Left ventricle myocardium inferior (tissue), 1 donor: ENCODE measurements at regions not wholly inside any gene's neighbourhood (a gene's known extent, or its start where the extent isn't known, plus 50 kb on each side); places are given as distances from the start of the nearest gene placed in this dataset.

Experiments
- DNase-seq: peaks from one replicate; pipeline ENCODE4 v3.0.0-alpha.2; 2020
- H3K27ac ChIP-seq: fragments of 200-600 bp; replicated peaks from 2 replicates; pipeline ENCODE4 v1.8.0; 2021
- H3K27me3 ChIP-seq: fragments of 200-600 bp; 2 replicates; pipeline ENCODE4 v1.8.0; 2021; ENCODE audit warnings: low read depth
- H3K36me3 ChIP-seq: fragments of 200-600 bp; 2 replicates; pipeline ENCODE4 v1.8.0; 2021
- H3K4me1 ChIP-seq: fragments of 200-600 bp; 2 replicates; pipeline ENCODE4 v1.8.0; 2021
- H3K4me3 ChIP-seq: fragments of 200-600 bp; 2 replicates; pipeline ENCODE4 v1.8.0; 2021; ENCODE audit warnings: mild to moderate bottlenecking, moderate library complexity
- H3K9me3 ChIP-seq: fragments of 200-600 bp; replicated peaks from 2 replicates; pipeline ENCODE4 v1.8.0; 2021
- intact Hi-C: fragments of 100-400 bp; cut with micrococcal nuclease; formaldehyde crosslinking; loops from one replicate; pipeline ENCODE4 v1.11.0; 2022
- TF ChIP-seq, protein P1 (sequence below): fragments of 200-600 bp; IDR thresholded peaks from 2 replicates; pipeline ENCODE4 v1.8.0; 2021; ENCODE audit warnings: antibody characterized with exemption, mild to moderate bottlenecking, borderline replicate concordance
- donor health status: DM: no; HTN: yes; CAD: no; lungs with severe emphysema.

DNA sequence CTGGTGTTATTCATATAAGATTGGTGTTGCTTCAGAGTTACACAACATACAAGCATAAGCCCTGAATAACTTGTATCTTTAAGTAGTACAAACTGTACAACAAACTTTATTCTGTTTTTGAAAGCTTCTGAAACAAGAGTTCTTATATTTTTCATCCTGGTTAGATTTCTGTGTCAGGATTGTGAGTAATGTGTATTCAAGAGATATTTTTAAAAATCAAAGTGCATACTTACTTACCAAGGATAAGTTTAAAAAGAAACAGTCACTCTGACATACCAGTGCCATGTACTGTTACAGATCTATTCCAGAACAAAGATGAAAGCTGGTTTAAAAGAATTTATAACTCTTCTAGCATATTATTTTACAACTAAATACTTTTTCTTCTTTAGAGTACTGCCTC is 755.1 kb downstream of the ZPLD1 start:
- intact Hi-C loops: no loop called here
- H3K9me3 ChIP-seq: peaks cover 3% of the 10 kb centered on the region
- TF ChIP-seq, protein P1, sequence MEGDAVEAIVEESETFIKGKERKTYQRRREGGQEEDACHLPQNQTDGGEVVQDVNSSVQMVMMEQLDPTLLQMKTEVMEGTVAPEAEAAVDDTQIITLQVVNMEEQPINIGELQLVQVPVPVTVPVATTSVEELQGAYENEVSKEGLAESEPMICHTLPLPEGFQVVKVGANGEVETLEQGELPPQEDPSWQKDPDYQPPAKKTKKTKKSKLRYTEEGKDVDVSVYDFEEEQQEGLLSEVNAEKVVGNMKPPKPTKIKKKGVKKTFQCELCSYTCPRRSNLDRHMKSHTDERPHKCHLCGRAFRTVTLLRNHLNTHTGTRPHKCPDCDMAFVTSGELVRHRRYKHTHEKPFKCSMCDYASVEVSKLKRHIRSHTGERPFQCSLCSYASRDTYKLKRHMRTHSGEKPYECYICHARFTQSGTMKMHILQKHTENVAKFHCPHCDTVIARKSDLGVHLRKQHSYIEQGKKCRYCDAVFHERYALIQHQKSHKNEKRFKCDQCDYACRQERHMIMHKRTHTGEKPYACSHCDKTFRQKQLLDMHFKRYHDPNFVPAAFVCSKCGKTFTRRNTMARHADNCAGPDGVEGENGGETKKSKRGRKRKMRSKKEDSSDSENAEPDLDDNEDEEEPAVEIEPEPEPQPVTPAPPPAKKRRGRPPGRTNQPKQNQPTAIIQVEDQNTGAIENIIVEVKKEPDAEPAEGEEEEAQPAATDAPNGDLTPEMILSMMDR: no peak
- H3K4me1 ChIP-seq: no peaks in the 10 kb centered on the region
- H3K27me3 ChIP-seq: no peaks in the 10 kb centered on the region
- no peaks in the 10 kb centered on the region for H3K36me3 ChIP-seq
- H3K27ac ChIP-seq: no peak overlapping the region
- DNase-seq: no peak
- no peak overlapping the region for H3K4me3 ChIP-seq

DNA sequence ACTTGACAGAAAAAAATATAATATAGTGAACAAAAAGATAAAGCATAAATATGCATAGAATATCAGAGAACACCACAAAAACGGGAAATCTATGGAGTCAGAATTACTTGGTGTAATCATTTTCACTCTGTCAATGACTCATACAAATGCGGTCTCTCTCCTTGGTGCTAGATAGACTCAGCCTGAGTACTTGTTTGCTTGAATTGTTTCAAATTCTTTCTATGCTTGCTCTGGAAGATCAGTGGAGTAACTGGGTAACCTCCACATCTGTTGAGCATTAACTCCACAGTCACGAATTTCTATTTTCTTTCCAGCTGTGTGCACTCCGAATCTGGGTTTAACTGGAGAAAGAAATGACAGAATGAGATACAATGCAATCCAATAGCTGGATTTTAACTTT is 760.4 kb downstream of the ZPLD1 start:
- TF ChIP-seq, protein P1: no peak
- H3K4me1 ChIP-seq: no peaks in the 10 kb centered on the region
- DNase-seq: no peak
- intact Hi-C loops: no loop called here
- H3K9me3 ChIP-seq: no peaks in the 10 kb centered on the region
- no peaks in the 10 kb centered on the region for H3K27me3 ChIP-seq
- H3K36me3 ChIP-seq: no peaks in the 10 kb centered on the region
- no peak overlapping the region for H3K4me3 ChIP-seq
- no peak overlapping the region for H3K27ac ChIP-seq

DNA sequence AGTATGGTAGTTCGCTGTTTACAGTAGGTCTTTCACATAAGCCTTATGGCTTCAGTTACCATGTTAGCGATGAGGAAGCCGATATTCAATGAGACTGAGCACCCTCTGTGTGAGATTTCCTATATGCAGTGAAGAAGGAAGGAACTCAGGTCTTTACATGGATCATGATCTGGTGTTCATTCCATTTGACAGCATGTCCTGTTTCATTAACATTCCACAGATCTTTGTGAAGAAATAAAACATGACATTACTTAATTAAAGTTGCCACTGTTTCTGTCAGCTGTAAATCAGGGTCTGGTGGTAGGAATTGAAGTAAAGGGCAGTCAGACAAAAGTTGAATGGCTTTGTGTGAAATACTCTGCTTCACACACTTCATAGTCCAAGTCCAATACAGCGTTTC is 768.6 kb downstream of the ZPLD1 start:
- Histone ChIP-seq H3K36me3 (no peaks in the 10 kb centered on the region), H3K27ac (no peak overlapping the region), H3K27me3 (no peaks in the 10 kb centered on the region), H3K9me3 (no peaks in the 10 kb centered on the region), H3K4me3 (no peak overlapping the region), H3K4me1 (no peaks in the 10 kb centered on the region)
- intact Hi-C loops: no loop called here
- TF ChIP-seq, protein P1: no peak
- DNase-seq: no peak

DNA sequence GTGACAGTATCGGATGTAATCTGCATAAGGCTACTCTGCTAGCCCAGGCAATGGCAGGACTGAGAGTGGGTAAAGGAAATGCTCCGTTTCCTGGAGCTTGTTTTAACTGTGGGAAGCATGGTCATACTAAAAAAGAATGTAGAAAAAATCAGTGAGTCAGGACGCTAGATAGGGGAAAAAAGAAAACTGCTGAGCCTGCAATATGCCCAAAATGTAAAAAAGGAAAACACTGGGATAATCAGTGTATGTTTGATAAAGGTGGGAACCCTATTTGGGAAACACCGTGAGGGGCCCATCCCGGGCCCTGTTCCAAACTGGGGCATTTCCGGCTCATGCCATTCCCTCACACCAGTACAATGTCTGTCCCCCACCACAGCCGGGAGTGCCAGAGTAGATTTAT is 775.8 kb downstream of the ZPLD1 start:
- Histone ChIP-seq H3K27me3 (no peaks in the 10 kb centered on the region), H3K9me3 (no peaks in the 10 kb centered on the region), H3K36me3 (no peaks in the 10 kb centered on the region), H3K4me3 (no peak overlapping the region), H3K27ac (no peak overlapping the region), H3K4me1 (no peaks in the 10 kb centered on the region)
- intact Hi-C loops: no loop called here
- TF ChIP-seq, protein P1: no peak
- no peak for DNase-seq

DNA sequence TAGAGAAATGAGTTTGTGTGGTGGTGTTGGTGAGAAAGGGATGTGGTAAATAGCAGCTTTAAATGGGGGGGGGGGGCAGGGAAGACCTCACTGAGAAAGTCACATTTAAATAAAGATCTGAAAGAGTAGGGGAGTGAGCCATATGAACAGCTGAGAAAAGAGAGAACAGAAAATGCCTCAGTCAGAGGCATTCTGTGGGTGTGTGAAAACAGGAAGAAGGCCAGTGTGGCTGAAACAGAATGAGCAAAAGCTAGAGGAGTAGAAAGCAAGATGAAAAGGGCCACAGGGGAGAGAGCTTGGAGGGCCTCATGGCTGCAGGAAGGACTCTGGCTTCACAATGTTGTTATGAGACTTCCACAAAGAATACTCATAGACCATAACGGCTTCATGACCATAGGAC is 783.3 kb downstream of the ZPLD1 start:
- DNase-seq: no peak
- TF ChIP-seq, protein P1: no peak
- Histone ChIP-seq H3K9me3 (no peaks in the 10 kb centered on the region), H3K27me3 (no peaks in the 10 kb centered on the region), H3K4me1 (no peaks in the 10 kb centered on the region), H3K27ac (no peak overlapping the region), H3K4me3 (no peak overlapping the region), H3K36me3 (no peaks in the 10 kb centered on the region)
- intact Hi-C loops: no loop called here

DNA sequence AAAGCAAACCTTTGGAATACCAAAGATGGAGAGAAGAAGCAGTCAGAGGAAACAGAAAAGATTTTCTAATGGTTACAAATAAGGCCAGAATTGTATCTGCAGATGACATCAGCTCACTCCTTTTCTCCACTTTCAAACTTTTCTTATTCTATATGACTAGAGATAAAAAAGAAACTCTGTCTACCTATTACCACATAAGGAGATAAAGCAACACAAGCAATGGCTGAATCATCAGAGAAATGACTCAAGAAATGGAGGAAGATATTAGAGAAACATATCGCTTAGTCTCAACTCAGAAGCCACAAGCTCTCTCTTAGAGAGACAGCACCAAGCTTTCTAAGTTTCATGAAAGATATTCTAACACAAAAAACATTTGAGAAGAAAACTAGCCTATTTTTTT is 784.0 kb downstream of the ZPLD1 start:
- Histone ChIP-seq H3K36me3 (no peaks in the 10 kb centered on the region), H3K4me1 (no peaks in the 10 kb centered on the region), H3K9me3 (no peaks in the 10 kb centered on the region), H3K27me3 (no peaks in the 10 kb centered on the region), H3K27ac (no peak overlapping the region), H3K4me3 (no peak overlapping the region)
- TF ChIP-seq, protein P1: no peak
- intact Hi-C loops: no loop called here
- no peak for DNase-seq
